ENCODE measurements at regions not wholly inside any gene's neighbourhood (a gene's known extent, or its start where the extent isn't known, plus 50 kb on each side); places are given as distances from the start of the nearest gene placed in this dataset.

- no peak for TF ChIP-seq CTCF (IDR thresholded peaks at IDR 0.05; ENCODE audit: borderline replicate concordance, insufficient read depth, low read depth, low read length)
- H3K4me3 ChIP-seq (ENCODE audit: low read depth, low read length): no peak overlapping the region
Observed at GRCh38 chr1:73576083-73576482, 621.9 kb downstream of the LRRIQ3 start.

DNA sequence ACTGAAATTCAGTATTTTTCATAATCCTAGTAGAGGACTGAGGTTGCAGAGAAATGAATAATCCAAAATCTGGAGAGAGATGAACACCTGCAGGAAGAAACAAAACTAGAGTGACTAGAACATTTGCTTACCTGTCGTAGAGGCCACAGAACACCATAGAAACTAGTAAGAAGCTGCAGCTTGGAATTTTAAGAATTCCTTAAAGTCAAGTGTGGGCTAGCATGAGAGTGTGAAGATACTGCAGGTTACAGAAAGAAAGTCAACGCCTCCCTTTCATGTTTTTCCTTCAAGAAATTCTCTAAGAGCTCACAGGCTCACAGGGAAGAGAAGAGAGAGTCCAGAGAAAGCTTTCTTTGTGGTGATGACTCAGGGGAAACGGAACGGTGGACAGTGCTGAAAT lies 633.7 kb downstream of the LRRIQ3 start:
- TF ChIP-seq CTCF (IDR thresholded peaks at IDR 0.05; ENCODE audit: borderline replicate concordance, insufficient read depth, low read depth, low read length): no peak
- H3K4me3 ChIP-seq (ENCODE audit: low read depth, low read length): no peak overlapping the region

DNA sequence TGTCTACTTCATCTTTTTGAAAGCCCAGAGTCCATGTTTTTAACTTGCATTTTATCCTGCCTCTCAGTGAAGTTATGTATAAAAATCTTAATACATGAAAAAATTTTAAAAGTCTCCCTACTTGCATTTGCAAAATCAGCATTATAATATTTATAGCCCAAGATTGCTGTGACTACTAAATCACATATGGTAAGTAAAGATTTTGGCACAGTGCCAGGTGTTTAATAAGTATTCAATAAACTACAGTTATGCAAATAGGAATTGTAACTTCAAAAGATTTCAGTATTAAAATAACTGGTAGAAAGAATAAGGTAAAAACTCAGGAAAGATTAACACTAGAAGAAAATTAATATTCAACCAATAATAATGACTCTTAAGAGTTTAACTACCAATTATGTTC lies 641.7 kb downstream of the LRRIQ3 start:
- TF ChIP-seq CTCF (IDR thresholded peaks at IDR 0.05; ENCODE audit: borderline replicate concordance, insufficient read depth, low read depth, low read length): no peak
- no peak overlapping the region for H3K4me3 ChIP-seq (ENCODE audit: low read depth, low read length)

DNA sequence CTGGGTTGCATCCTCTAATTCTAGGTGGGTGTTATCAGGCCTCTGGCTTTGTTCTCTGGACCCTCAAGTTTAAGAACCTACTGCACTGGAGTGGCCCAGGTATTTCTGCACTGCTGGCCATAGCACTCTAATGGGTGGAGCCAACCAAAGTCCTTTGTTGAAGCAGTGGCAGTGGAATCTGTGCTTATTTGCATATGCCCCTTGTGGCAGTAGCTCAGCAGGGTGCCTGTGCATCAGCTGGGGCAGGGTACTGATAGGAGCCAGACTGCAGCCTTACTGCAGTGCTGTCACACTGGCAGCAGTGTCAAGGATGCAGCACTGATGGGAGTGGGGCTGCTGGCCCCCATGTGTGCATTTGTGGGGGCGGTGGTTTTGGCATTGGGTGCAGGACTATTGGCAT lies 660.6 kb downstream of the LRRIQ3 start:
- H3K4me3 ChIP-seq (ENCODE audit: low read depth, low read length): no peak overlapping the region
- no peak for TF ChIP-seq CTCF (IDR thresholded peaks at IDR 0.05; ENCODE audit: borderline replicate concordance, insufficient read depth, low read depth, low read length)

DNA sequence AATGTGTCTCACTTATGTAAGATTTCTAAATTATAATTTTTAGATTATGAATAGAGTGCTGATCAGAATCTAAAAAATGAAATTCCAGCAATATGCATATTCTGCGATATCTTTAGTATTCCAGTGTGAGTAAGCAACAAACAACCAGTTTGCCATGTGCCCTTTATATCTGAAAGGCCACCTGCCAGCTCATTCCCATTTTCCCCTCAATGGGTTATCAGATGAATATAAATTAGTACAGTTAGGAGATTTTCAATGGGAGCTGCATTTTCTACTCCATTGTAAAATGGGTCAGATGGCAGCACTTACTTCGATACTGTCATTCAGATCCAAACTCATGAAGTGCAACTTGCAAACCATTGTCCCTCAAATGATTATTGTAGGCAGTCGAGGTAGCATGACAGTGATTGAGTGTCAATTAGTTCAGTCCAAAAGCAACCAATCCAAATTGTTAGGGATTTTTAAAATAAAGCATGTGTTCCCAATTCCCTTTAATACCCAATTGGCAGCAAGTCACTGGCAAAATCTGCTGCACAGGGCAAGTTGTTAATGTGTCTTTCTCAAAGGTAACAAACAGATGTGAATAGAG lies 680.3 kb downstream of the LRRIQ3 start:
- TF ChIP-seq CTCF (IDR thresholded peaks at IDR 0.05; ENCODE audit: borderline replicate concordance, insufficient read depth, low read depth, low read length): no peak
- no peak overlapping the region for H3K4me3 ChIP-seq (ENCODE audit: low read depth, low read length)

DNA sequence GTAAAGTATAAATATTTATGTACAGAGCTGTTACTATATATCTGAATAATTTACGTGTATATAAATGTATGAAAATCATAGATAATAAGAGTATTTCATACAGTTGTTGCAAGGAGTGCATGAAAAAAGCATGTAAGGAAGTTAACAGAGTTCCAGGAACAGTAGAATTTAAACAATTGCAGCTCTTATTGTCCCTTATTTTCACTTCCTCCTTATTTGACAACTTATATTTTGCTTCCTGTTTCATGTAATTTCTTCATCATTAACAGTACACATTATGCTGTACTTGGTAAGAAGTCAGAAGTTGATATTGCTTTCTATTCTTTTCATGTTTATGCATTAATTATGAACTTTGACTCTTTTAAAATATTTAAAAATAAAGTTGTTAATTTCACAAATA lies 681.5 kb downstream of the LRRIQ3 start:
- TF ChIP-seq CTCF (IDR thresholded peaks at IDR 0.05; ENCODE audit: borderline replicate concordance, insufficient read depth, low read depth, low read length): no peak
- H3K4me3 ChIP-seq (ENCODE audit: low read depth, low read length): no peak overlapping the region

DNA sequence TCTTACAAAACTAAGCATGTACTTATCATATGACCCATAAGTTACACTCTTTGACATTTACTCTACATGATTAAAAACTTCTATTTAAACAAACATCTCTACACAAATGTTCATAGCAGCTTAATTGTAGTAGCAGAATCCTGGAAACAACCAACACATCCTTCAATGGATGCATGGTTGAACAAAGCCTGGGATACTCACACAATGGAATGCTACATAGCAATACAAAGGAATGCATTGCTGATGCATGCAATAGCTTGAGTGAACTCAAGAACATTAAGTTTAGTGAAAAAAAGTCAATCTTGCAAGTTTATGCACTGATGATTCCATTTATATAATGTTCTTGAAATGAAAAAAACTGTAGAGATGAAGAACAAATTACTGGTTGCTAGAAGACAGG lies 686.9 kb downstream of the LRRIQ3 start:
- H3K4me3 ChIP-seq (ENCODE audit: low read depth, low read length): no peak overlapping the region
- TF ChIP-seq CTCF (IDR thresholded peaks at IDR 0.05; ENCODE audit: borderline replicate concordance, insufficient read depth, low read depth, low read length): no peak

All from GM12875 (cell line).